ENCODE measurements at regions not wholly inside any gene's neighbourhood (a gene's known extent, or its start where the extent isn't known, plus 50 kb on each side); places are given as distances from the start of the nearest gene placed in this dataset.
A peak's percentile ranks its signal among the peaks of the same experiment; 100 is the strongest.

- ATAC-seq, result peak; percentile 84
- no peak for TF ChIP-seq ZFP30 (CRISPR knock-in tag; IDR thresholded peaks at IDR 0.05)
- TF ChIP-seq, protein P1, sequence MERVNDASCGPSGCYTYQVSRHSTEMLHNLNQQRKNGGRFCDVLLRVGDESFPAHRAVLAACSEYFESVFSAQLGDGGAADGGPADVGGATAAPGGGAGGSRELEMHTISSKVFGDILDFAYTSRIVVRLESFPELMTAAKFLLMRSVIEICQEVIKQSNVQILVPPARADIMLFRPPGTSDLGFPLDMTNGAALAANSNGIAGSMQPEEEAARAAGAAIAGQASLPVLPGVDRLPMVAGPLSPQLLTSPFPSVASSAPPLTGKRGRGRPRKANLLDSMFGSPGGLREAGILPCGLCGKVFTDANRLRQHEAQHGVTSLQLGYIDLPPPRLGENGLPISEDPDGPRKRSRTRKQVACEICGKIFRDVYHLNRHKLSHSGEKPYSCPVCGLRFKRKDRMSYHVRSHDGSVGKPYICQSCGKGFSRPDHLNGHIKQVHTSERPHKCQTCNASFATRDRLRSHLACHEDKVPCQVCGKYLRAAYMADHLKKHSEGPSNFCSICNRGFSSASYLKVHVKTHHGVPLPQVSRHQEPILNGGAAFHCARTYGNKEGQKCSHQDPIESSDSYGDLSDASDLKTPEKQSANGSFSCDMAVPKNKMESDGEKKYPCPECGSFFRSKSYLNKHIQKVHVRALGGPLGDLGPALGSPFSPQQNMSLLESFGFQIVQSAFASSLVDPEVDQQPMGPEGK (CRISPR knock-in tag; IDR thresholded peaks at IDR 0.05; ENCODE audit: borderline replicate concordance), result no peak
- no peak for TF ChIP-seq TCF4 (CRISPR knock-in tag; IDR thresholded peaks at IDR 0.05; ENCODE audit: borderline replicate concordance)
- TF ChIP-seq, protein P2, sequence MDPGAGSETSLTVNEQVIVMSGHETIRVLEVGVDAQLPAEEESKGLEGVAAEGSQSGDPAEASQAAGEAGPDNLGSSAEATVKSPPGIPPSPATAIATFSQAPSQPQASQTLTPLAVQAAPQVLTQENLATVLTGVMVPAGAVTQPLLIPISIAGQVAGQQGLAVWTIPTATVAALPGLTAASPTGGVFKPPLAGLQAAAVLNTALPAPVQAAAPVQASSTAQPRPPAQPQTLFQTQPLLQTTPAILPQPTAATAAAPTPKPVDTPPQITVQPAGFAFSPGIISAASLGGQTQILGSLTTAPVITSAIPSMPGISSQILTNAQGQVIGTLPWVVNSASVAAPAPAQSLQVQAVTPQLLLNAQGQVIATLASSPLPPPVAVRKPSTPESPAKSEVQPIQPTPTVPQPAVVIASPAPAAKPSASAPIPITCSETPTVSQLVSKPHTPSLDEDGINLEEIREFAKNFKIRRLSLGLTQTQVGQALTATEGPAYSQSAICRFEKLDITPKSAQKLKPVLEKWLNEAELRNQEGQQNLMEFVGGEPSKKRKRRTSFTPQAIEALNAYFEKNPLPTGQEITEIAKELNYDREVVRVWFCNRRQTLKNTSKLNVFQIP (CRISPR knock-in tag; IDR thresholded peaks at IDR 0.05; ENCODE audit: borderline replicate concordance, low read depth), result peak; percentile 78; the same call in 1 of the 2 replicates
- TF ChIP-seq ZC3H10 (CRISPR knock-in tag; IDR thresholded peaks at IDR 0.05), result peak; percentile 77; the same call in 1 of the 2 replicates
- peak; percentile 89; the same call in 1 of the 2 replicates for TF ChIP-seq TOX (CRISPR knock-in tag; IDR thresholded peaks at IDR 0.05; ENCODE audit: borderline replicate concordance)
Observed at GRCh38 chr1:172940174-172940855, 110.4 kb downstream of the TNFSF18 start.

GRCh38 chr1:172941471-172941870 lies 109.3 kb downstream of the TNFSF18 start:
- TF ChIP-seq CSDC2 (CRISPR knock-in tag; IDR thresholded peaks at IDR 0.05) (no peak), ZNF70 (CRISPR knock-in tag; IDR thresholded peaks at IDR 0.05) (no peak), TOX (CRISPR knock-in tag; IDR thresholded peaks at IDR 0.05; ENCODE audit: borderline replicate concordance) (no peak), GLIS3 (CRISPR knock-in tag; IDR thresholded peaks at IDR 0.05) (no peak), ARNTL (CRISPR knock-in tag; IDR thresholded peaks at IDR 0.05; ENCODE audit: borderline replicate concordance, low read depth) (no peak), ESRRG (CRISPR knock-in tag; IDR thresholded peaks at IDR 0.05) (no peak), OSR1 (CRISPR knock-in tag; IDR thresholded peaks at IDR 0.05) (no peak), ZFP3 (CRISPR knock-in tag; IDR thresholded peaks at IDR 0.05) (no peak), SNAI2 (CRISPR knock-in tag; IDR thresholded peaks at IDR 0.05) (no peak), TCF4 (CRISPR knock-in tag; IDR thresholded peaks at IDR 0.05; ENCODE audit: borderline replicate concordance) (no peak), ZC3H10 (CRISPR knock-in tag; IDR thresholded peaks at IDR 0.05) (no peak), ISL1 (CRISPR knock-in tag; IDR thresholded peaks at IDR 0.05) (no peak)
- TF ChIP-seq, protein P2 (CRISPR knock-in tag; IDR thresholded peaks at IDR 0.05; ENCODE audit: borderline replicate concordance, low read depth), result no peak
- TF ChIP-seq, protein P1 (CRISPR knock-in tag; IDR thresholded peaks at IDR 0.05; ENCODE audit: borderline replicate concordance), result no peak
- TF ChIP-seq, protein P3, sequence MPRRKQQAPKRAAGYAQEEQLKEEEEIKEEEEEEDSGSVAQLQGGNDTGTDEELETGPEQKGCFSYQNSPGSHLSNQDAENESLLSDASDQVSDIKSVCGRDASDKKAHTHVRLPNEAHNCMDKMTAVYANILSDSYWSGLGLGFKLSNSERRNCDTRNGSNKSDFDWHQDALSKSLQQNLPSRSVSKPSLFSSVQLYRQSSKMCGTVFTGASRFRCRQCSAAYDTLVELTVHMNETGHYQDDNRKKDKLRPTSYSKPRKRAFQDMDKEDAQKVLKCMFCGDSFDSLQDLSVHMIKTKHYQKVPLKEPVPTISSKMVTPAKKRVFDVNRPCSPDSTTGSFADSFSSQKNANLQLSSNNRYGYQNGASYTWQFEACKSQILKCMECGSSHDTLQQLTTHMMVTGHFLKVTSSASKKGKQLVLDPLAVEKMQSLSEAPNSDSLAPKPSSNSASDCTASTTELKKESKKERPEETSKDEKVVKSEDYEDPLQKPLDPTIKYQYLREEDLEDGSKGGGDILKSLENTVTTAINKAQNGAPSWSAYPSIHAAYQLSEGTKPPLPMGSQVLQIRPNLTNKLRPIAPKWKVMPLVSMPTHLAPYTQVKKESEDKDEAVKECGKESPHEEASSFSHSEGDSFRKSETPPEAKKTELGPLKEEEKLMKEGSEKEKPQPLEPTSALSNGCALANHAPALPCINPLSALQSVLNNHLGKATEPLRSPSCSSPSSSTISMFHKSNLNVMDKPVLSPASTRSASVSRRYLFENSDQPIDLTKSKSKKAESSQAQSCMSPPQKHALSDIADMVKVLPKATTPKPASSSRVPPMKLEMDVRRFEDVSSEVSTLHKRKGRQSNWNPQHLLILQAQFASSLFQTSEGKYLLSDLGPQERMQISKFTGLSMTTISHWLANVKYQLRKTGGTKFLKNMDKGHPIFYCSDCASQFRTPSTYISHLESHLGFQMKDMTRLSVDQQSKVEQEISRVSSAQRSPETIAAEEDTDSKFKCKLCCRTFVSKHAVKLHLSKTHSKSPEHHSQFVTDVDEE (CRISPR knock-in tag; IDR thresholded peaks at IDR 0.05), result no peak
- peak; percentile 42 for ATAC-seq

GRCh38 chr1:172941945-172942344 lies 108.8 kb downstream of the TNFSF18 start:
- ATAC-seq, result peak; percentile 72
- no peak; the same call in 1 of the 2 replicates for TF ChIP-seq TOX (CRISPR knock-in tag; IDR thresholded peaks at IDR 0.05; ENCODE audit: borderline replicate concordance)
- TF ChIP-seq, protein P4, sequence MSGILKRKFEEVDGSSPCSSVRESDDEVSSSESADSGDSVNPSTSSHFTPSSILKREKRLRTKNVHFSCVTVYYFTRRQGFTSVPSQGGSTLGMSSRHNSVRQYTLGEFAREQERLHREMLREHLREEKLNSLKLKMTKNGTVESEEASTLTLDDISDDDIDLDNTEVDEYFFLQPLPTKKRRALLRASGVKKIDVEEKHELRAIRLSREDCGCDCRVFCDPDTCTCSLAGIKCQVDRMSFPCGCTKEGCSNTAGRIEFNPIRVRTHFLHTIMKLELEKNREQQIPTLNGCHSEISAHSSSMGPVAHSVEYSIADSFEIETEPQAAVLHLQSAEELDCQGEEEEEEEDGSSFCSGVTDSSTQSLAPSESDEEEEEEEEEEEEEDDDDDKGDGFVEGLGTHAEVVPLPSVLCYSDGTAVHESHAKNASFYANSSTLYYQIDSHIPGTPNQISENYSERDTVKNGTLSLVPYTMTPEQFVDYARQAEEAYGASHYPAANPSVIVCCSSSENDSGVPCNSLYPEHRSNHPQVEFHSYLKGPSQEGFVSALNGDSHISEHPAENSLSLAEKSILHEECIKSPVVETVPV (CRISPR knock-in tag; IDR thresholded peaks at IDR 0.05), result no peak
- TF ChIP-seq BACH2 (CRISPR knock-in tag; IDR thresholded peaks at IDR 0.05; ENCODE audit: borderline replicate concordance), result no peak
- TF ChIP-seq, protein P3 (CRISPR knock-in tag; IDR thresholded peaks at IDR 0.05), result no peak
- no peak for TF ChIP-seq RARB (CRISPR knock-in tag; IDR thresholded peaks at IDR 0.05)
- no peak for TF ChIP-seq ZC3H10 (CRISPR knock-in tag; IDR thresholded peaks at IDR 0.05)
- TF ChIP-seq, protein P5, sequence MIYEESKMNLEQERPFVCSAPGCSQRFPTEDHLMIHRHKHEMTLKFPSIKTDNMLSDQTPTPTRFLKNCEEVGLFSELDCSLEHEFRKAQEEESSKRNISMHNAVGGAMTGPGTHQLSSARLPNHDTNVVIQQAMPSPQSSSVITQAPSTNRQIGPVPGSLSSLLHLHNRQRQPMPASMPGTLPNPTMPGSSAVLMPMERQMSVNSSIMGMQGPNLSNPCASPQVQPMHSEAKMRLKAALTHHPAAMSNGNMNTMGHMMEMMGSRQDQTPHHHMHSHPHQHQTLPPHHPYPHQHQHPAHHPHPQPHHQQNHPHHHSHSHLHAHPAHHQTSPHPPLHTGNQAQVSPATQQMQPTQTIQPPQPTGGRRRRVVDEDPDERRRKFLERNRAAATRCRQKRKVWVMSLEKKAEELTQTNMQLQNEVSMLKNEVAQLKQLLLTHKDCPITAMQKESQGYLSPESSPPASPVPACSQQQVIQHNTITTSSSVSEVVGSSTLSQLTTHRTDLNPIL (CRISPR knock-in tag; IDR thresholded peaks at IDR 0.05; ENCODE audit: low read depth), result no peak
